ENCODE measurements at regions not wholly inside any gene's neighbourhood (a gene's known extent, or its start where the extent isn't known, plus 50 kb on each side); places are given as distances from the start of the nearest gene placed in this dataset.
"Not testable (repeated sequence)": the region's sequence is repeated elsewhere in the genome, so short reads cannot be mapped to it uniquely, and the experiment has no call there.

GRCh38 chr1:99062192-99062591 is 57.5 kb upstream of the PLPPR5 start:
- ChIA-PET POLR2A (no interaction called here), CTCF (no interaction called here)
- DNase-seq, result no peak
- Histone ChIP-seq H3K9me3 (ENCODE audit: low read length) (no peaks in the 10 kb centered on the region), H3K36me3 (ENCODE audit: insufficient read depth, low read length) (no peaks in the 10 kb centered on the region), H3K27me3 (ENCODE audit: insufficient read depth, low read length, poor library complexity, severe bottlenecking) (no peaks in the 10 kb centered on the region), H3K27ac (ENCODE audit: low read depth, low read length) (no peak overlapping the region), H3K4me3 (ENCODE audit: low read length) (no peak overlapping the region), H3K4me1 (ENCODE audit: insufficient read depth, low read length) (no peaks in the 10 kb centered on the region)
- no peaks in the 10 kb centered on the region for H3K4me1 Mint-ChIP-seq
- peaks cover 7 to 17% of the 10 kb centered on the region in 2 donors for H3K27me3 Mint-ChIP-seq
- H3K4me3 Mint-ChIP-seq, result no peak overlapping the region
- no peak overlapping the region for H3K27ac Mint-ChIP-seq
- no peaks in the 10 kb centered on the region for H3K36me3 Mint-ChIP-seq
- H3K9me3 Mint-ChIP-seq, result no peaks in the 10 kb centered on the region

- H3K36me3 ChIP-seq (ENCODE audit: insufficient read depth, low read length), result no peaks in the 10 kb centered on the region
- H3K9me3 ChIP-seq (ENCODE audit: low read length), result no peaks in the 10 kb centered on the region
- H3K4me1 ChIP-seq (ENCODE audit: insufficient read depth, low read length), result no peaks in the 10 kb centered on the region
- no peaks in the 10 kb centered on the region for H3K36me3 Mint-ChIP-seq
- POLR2A ChIA-PET, result no interaction called here
- DNase-seq, result no peak
- CTCF ChIA-PET, result no interaction called here
- H3K4me3 ChIP-seq (ENCODE audit: low read length), result no peak overlapping the region
- H3K27me3 Mint-ChIP-seq, result peaks cover 0 to 11% of the 10 kb centered on the region in 2 donors
- no peak overlapping the region for H3K27ac ChIP-seq (ENCODE audit: low read depth, low read length)
- no peak overlapping the region for H3K4me3 Mint-ChIP-seq
- H3K4me1 Mint-ChIP-seq, result no peaks in the 10 kb centered on the region
- no peaks in the 10 kb centered on the region for H3K9me3 Mint-ChIP-seq
- H3K27me3 ChIP-seq (ENCODE audit: insufficient read depth, low read length, poor library complexity, severe bottlenecking), result no peaks in the 10 kb centered on the region
- no peak overlapping the region for H3K27ac Mint-ChIP-seq
Observed at GRCh38 chr1:99069146-99069545, 64.5 kb upstream of the PLPPR5 start.

DNA sequence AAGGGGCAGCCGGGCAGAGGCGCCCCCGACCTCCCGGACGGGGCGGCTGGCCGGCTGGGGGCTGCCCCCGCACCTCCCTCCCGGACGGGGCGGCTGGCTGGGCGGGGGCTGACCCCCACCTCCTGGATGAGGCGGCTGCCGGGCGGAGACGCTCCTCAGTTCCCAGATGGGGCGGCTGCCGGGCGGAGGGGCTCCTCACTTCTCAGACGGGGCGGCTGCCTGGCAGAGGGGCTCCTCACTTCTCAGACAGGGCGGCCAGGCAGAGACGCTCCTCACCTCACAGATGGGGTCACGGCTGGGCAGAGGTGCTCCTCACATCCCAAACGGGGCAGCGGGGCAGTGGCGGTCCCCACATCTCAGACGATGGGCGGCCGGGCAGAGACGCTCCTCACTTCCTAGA is 73.9 kb upstream of the PLPPR5 start:
- H3K27me3 ChIP-seq (ENCODE audit: insufficient read depth, low read length, poor library complexity, severe bottlenecking); H3K27ac Mint-ChIP-seq; H3K27ac ChIP-seq (ENCODE audit: low read depth, low read length); CTCF ChIA-PET; H3K9me3 ChIP-seq (ENCODE audit: low read length); H3K9me3 Mint-ChIP-seq; POLR2A ChIA-PET; H3K4me3 Mint-ChIP-seq; H3K36me3 Mint-ChIP-seq; H3K4me1 Mint-ChIP-seq; H3K36me3 ChIP-seq (ENCODE audit: insufficient read depth, low read length); DNase-seq; H3K4me3 ChIP-seq (ENCODE audit: low read length); H3K4me1 ChIP-seq (ENCODE audit: insufficient read depth, low read length): not testable (repeated sequence)
- H3K27me3 Mint-ChIP-seq, result peaks cover 3 to 19% of the 10 kb centered on the region in 2 donors

GRCh38 chr1:99082366-99082765 is 77.7 kb upstream of the PLPPR5 start:
- H3K27me3 Mint-ChIP-seq, result no peaks in the 10 kb centered on the region
- no peaks in the 10 kb centered on the region for H3K36me3 Mint-ChIP-seq
- no peaks in the 10 kb centered on the region for H3K4me1 ChIP-seq (ENCODE audit: insufficient read depth, low read length)
- H3K36me3 ChIP-seq (ENCODE audit: insufficient read depth, low read length), result no peaks in the 10 kb centered on the region
- no peaks in the 10 kb centered on the region for H3K27me3 ChIP-seq (ENCODE audit: insufficient read depth, low read length, poor library complexity, severe bottlenecking)
- H3K9me3 ChIP-seq (ENCODE audit: low read length), result no peaks in the 10 kb centered on the region
- H3K27ac ChIP-seq (ENCODE audit: low read depth, low read length), result no peak overlapping the region
- no peak overlapping the region for H3K4me3 Mint-ChIP-seq
- ChIA-PET POLR2A (no interaction called here), CTCF (no interaction called here)
- no peaks in the 10 kb centered on the region for H3K9me3 Mint-ChIP-seq
- DNase-seq, result no peak
- H3K27ac Mint-ChIP-seq, result no peak overlapping the region
- no peak overlapping the region for H3K4me3 ChIP-seq (ENCODE audit: low read length)
- no peaks in the 10 kb centered on the region for H3K4me1 Mint-ChIP-seq

GRCh38 chr1:99083338-99083737 is 78.7 kb upstream of the PLPPR5 start:
- Mint-ChIP-seq H3K27me3 (peaks cover 0 to 2% of the 10 kb centered on the region in 2 donors), H3K27ac (no peak overlapping the region), H3K9me3 (no peaks in the 10 kb centered on the region), H3K4me3 (no peak overlapping the region), H3K4me1 (no peaks in the 10 kb centered on the region), H3K36me3 (no peaks in the 10 kb centered on the region)
- H3K4me1 ChIP-seq (ENCODE audit: insufficient read depth, low read length), result no peaks in the 10 kb centered on the region
- no peak for DNase-seq
- H3K36me3 ChIP-seq (ENCODE audit: insufficient read depth, low read length), result no peaks in the 10 kb centered on the region
- POLR2A ChIA-PET, result no interaction called here
- CTCF ChIA-PET, result no interaction called here
- H3K9me3 ChIP-seq (ENCODE audit: low read length), result no peaks in the 10 kb centered on the region
- H3K27me3 ChIP-seq (ENCODE audit: insufficient read depth, low read length, poor library complexity, severe bottlenecking), result no peaks in the 10 kb centered on the region
- no peak overlapping the region for H3K27ac ChIP-seq (ENCODE audit: low read depth, low read length)
- no peak overlapping the region for H3K4me3 ChIP-seq (ENCODE audit: low read length)

- Mint-ChIP-seq H3K4me1 (no peaks in the 10 kb centered on the region), H3K27me3 (peaks cover 0 to 2% of the 10 kb centered on the region in 2 donors)
- POLR2A ChIA-PET, result no interaction called here
Observed at GRCh38 chr1:99084562-99084961, 79.9 kb upstream of the PLPPR5 start.

DNA sequence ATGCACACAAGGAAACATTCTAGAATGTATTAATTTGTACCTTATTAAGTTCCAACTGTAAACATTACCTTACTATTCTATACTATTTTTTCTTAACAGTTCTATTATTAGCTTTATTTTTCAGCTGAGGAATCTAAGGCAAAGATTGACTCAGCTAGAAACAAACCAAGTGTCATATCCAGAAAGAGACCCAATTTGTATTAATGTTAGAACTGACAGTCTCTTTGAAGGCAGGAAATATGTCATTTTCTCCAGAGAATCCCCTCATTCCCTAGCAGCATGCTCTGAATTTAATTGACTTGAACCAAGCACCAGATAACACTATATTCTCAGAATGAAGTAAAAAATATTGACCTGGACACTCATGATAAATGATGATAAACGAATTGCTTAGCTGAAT is 81.4 kb upstream of the PLPPR5 start:
- Mint-ChIP-seq H3K27me3 (peaks cover 0 to 3% of the 10 kb centered on the region in 2 donors), H3K4me3 (no peak overlapping the region), H3K4me1 (no peaks in the 10 kb centered on the region), H3K27ac (no peak overlapping the region), H3K9me3 (no peaks in the 10 kb centered on the region), H3K36me3 (no peaks in the 10 kb centered on the region)
- H3K27ac ChIP-seq (ENCODE audit: low read depth, low read length), result no peak overlapping the region
- CTCF ChIA-PET, result no interaction called here
- H3K36me3 ChIP-seq (ENCODE audit: insufficient read depth, low read length), result no peaks in the 10 kb centered on the region
- no peaks in the 10 kb centered on the region for H3K27me3 ChIP-seq (ENCODE audit: insufficient read depth, low read length, poor library complexity, severe bottlenecking)
- H3K9me3 ChIP-seq (ENCODE audit: low read length), result no peaks in the 10 kb centered on the region
- no peak for DNase-seq
- no peaks in the 10 kb centered on the region for H3K4me1 ChIP-seq (ENCODE audit: insufficient read depth, low read length)
- no peak overlapping the region for H3K4me3 ChIP-seq (ENCODE audit: low read length)
- POLR2A ChIA-PET, result no interaction called here

More at GRCh38 chr1:99084562-99084961, 79.9 kb upstream of the PLPPR5 start:
- H3K27me3 ChIP-seq (ENCODE audit: insufficient read depth, low read length, poor library complexity, severe bottlenecking), result no peaks in the 10 kb centered on the region
- CTCF ChIA-PET, result no interaction called here
- Mint-ChIP-seq H3K27ac (no peak overlapping the region), H3K4me3 (no peak overlapping the region), H3K9me3 (no peaks in the 10 kb centered on the region), H3K36me3 (no peaks in the 10 kb centered on the region)
- H3K27ac ChIP-seq (ENCODE audit: low read depth, low read length), result no peak overlapping the region
- H3K4me1 ChIP-seq (ENCODE audit: insufficient read depth, low read length), result no peaks in the 10 kb centered on the region
- no peak for DNase-seq
- no peaks in the 10 kb centered on the region for H3K36me3 ChIP-seq (ENCODE audit: insufficient read depth, low read length)
- no peaks in the 10 kb centered on the region for H3K9me3 ChIP-seq (ENCODE audit: low read length)
- H3K4me3 ChIP-seq (ENCODE audit: low read length), result no peak overlapping the region

DNA sequence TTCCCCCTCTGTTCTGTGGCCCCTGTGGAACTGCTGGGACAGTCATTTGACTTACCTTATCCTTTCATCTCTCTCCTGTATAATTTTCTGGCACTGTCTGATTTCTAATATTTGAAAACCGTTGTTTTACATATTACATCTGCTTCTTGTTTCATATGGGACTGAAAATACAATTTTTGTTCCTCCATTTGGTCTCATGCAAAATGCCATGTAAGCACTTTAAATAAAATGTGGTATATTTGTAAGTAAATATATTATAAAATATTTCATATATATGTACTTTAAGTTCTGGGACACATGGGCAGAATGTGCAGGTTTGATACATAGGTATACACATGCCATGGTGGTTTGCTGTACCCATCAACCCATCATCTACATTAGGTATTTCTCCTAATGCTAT is 93.9 kb upstream of the PLPPR5 start:
- Mint-ChIP-seq H3K27me3 (peaks cover 8% of the 10 kb centered on the region in 2 donors), H3K27ac (no peak overlapping the region), H3K4me1 (no peaks in the 10 kb centered on the region), H3K4me3 (no peak overlapping the region), H3K9me3 (peaks cover 18 to 27% (median 22%) of the 10 kb centered on the region in 5 donors), H3K36me3 (no peaks in the 10 kb centered on the region)
- no peaks in the 10 kb centered on the region for H3K4me1 ChIP-seq (ENCODE audit: insufficient read depth, low read length)
- no peak for DNase-seq
- no peaks in the 10 kb centered on the region for H3K36me3 ChIP-seq (ENCODE audit: insufficient read depth, low read length)
- no peak overlapping the region for H3K4me3 ChIP-seq (ENCODE audit: low read length)
- no peaks in the 10 kb centered on the region for H3K9me3 ChIP-seq (ENCODE audit: low read length)
- POLR2A ChIA-PET, result no interaction called here
- H3K27me3 ChIP-seq (ENCODE audit: insufficient read depth, low read length, poor library complexity, severe bottlenecking), result no peaks in the 10 kb centered on the region
- CTCF ChIA-PET, result no interaction called here
- H3K27ac ChIP-seq (ENCODE audit: low read depth, low read length), result no peak overlapping the region

- no peak overlapping the region for H3K4me3 ChIP-seq (ENCODE audit: low read length)
- no peaks in the 10 kb centered on the region for H3K36me3 ChIP-seq (ENCODE audit: insufficient read depth, low read length)
- Mint-ChIP-seq H3K4me1 (peaks cover 0 to 5% (median 5%) of the 10 kb centered on the region in 3 donors), H3K27ac (no peak overlapping the region), H3K36me3 (no peaks in the 10 kb centered on the region), H3K9me3 (peaks cover 0 to 1% (median 0%) of the 10 kb centered on the region in 5 donors), H3K4me3 (no peak overlapping the region), H3K27me3 (peaks cover under 1 to 2% of the 10 kb centered on the region in 2 donors)
- no peak for DNase-seq
- H3K9me3 ChIP-seq (ENCODE audit: low read length), result no peaks in the 10 kb centered on the region
- no peaks in the 10 kb centered on the region for H3K4me1 ChIP-seq (ENCODE audit: insufficient read depth, low read length)
- POLR2A ChIA-PET, result no interaction called here
- CTCF ChIA-PET, result interaction anchor here (1.1 kb wide), 1 partner anchor 28 kb away, joined by 3 read pairs; no protein-coding TSS in a partner anchor
- H3K27me3 ChIP-seq (ENCODE audit: insufficient read depth, low read length, poor library complexity, severe bottlenecking), result no peaks in the 10 kb centered on the region
- no peak overlapping the region for H3K27ac ChIP-seq (ENCODE audit: low read depth, low read length)
Observed at GRCh38 chr1:99106274-99106673, 101.6 kb upstream of the PLPPR5 start.

Data from CD8-positive, alpha-beta memory T cell (primary cell).